SK-N-MC (cell line): ENCODE measurements at regions not wholly inside any gene's neighbourhood (a gene's known extent, or its start where the extent isn't known, plus 50 kb on each side); places are given as distances from the start of the nearest gene placed in this dataset.

ENCODE experiments used
- EZH2 ChIP-seq: fragments of 200-600 bp; sonication (generic); IDR thresholded peaks from one replicate; pipeline ENCODE4 v1.6.1; 2017; ENCODE audit warnings: antibody characterized with exemption
- POLR2AphosphoS5 ChIP-seq: IDR thresholded peaks from 2 replicates; pipeline ENCODE4 v1.6.1; 2012; ENCODE audit warnings: mild to moderate bottlenecking, low read depth, low read length, borderline replicate concordance

GRCh38 chr20:12721636-12722035, 287.1 kb upstream of the SPTLC3 start:
- TF ChIP-seq EZH2 (no peak), POLR2AphosphoS5 (no peak)
